ENCODE measurements at regions not wholly inside any gene's neighbourhood (a gene's known extent, or its start where the extent isn't known, plus 50 kb on each side); places are given as distances from the start of the nearest gene placed in this dataset.
A peak's percentile ranks its signal among the peaks of the same experiment; 100 is the strongest.

GRCh38 chr4:184329659-184330400 is 112.2 kb upstream of the ENPP6 start:
- Histone ChIP-seq H3K27ac (ENCODE audit: low read depth, low read length, poor library complexity, severe bottlenecking) (peak overlapping the region; percentile 92), H3K9me3 (ENCODE audit: low read length) (no peaks in the 10 kb centered on the region), H3F3A (ENCODE audit: insufficient read depth, low read length) (no peaks in the 10 kb centered on the region; the same call in 1 of the 2 replicates), H3K4me2 (ENCODE audit: low read length) (peak overlapping the region; percentile 0; the same call in 1 of the 2 replicates), H3K4me3 (ENCODE audit: low read depth, low read length, poor library complexity, severe bottlenecking) (no peak overlapping the region), H3K4me1 (ENCODE audit: insufficient read depth, low read length, severe bottlenecking) (peaks cover 65% of the 10 kb centered on the region), H4K20me1 (ENCODE audit: insufficient read depth, low read length) (no peaks in the 10 kb centered on the region), H3K79me2 (ENCODE audit: insufficient read depth, low read length) (no peaks in the 10 kb centered on the region), H2AFZ (ENCODE audit: low read length) (no peak overlapping the region), H3K36me3 (ENCODE audit: insufficient read depth, low read length) (no peaks in the 10 kb centered on the region), H3K9ac (ENCODE audit: low read length) (peak overlapping the region; percentile 0; the same call in 1 of the 2 replicates), H3K27me3 (ENCODE audit: insufficient read depth, low read length) (no peaks in the 10 kb centered on the region), H3K9me2 (ENCODE audit: low read depth, low read length) (no peaks in the 10 kb centered on the region)
- TF ChIP-seq CTCF (IDR thresholded peaks at IDR 0.05; ENCODE audit: low read length) (no peak), EZH2 (IDR thresholded peaks at IDR 0.05; ENCODE audit: borderline replicate concordance, low read length) (no peak)

GRCh38 chr4:184329235-184329634 is 111.6 kb upstream of the ENPP6 start:
- H2AFZ ChIP-seq (ENCODE audit: low read length): no peak overlapping the region
- peak overlapping the region; percentile 92 for H3K27ac ChIP-seq (ENCODE audit: low read depth, low read length, poor library complexity, severe bottlenecking)
- H3K4me2 ChIP-seq (ENCODE audit: low read length): peak overlapping the region; percentile 0; the same call in 1 of the 2 replicates
- no peaks in the 10 kb centered on the region for H3K27me3 ChIP-seq (ENCODE audit: insufficient read depth, low read length)
- peaks cover 65% of the 10 kb centered on the region for H3K4me1 ChIP-seq (ENCODE audit: insufficient read depth, low read length, severe bottlenecking)
- H3K79me2 ChIP-seq (ENCODE audit: insufficient read depth, low read length): no peaks in the 10 kb centered on the region
- no peaks in the 10 kb centered on the region for H3K9me3 ChIP-seq (ENCODE audit: low read length)
- no peaks in the 10 kb centered on the region for H4K20me1 ChIP-seq (ENCODE audit: insufficient read depth, low read length)
- TF ChIP-seq EZH2 (IDR thresholded peaks at IDR 0.05; ENCODE audit: borderline replicate concordance, low read length): no peak
- TF ChIP-seq CTCF (IDR thresholded peaks at IDR 0.05; ENCODE audit: low read length): no peak
- no peak overlapping the region for H3K4me3 ChIP-seq (ENCODE audit: low read depth, low read length, poor library complexity, severe bottlenecking)
- H3K9me2 ChIP-seq (ENCODE audit: low read depth, low read length): no peaks in the 10 kb centered on the region
- H3K36me3 ChIP-seq (ENCODE audit: insufficient read depth, low read length): no peaks in the 10 kb centered on the region
- peak overlapping the region; percentile 0; the same call in 1 of the 2 replicates for H3K9ac ChIP-seq (ENCODE audit: low read length)
- H3F3A ChIP-seq (ENCODE audit: insufficient read depth, low read length): no peaks in the 10 kb centered on the region; the same call in 1 of the 2 replicates

- Histone ChIP-seq H3K4me1 (ENCODE audit: insufficient read depth, low read length, severe bottlenecking) (peaks cover 63% of the 10 kb centered on the region), H4K20me1 (ENCODE audit: insufficient read depth, low read length) (no peaks in the 10 kb centered on the region), H3F3A (ENCODE audit: insufficient read depth, low read length) (no peaks in the 10 kb centered on the region; the same call in 1 of the 2 replicates), H3K9me3 (ENCODE audit: low read length) (no peaks in the 10 kb centered on the region), H3K4me3 (ENCODE audit: low read depth, low read length, poor library complexity, severe bottlenecking) (no peak overlapping the region), H2AFZ (ENCODE audit: low read length) (no peak overlapping the region), H3K27me3 (ENCODE audit: insufficient read depth, low read length) (no peaks in the 10 kb centered on the region), H3K27ac (ENCODE audit: low read depth, low read length, poor library complexity, severe bottlenecking) (peak overlapping the region; percentile 92), H3K79me2 (ENCODE audit: insufficient read depth, low read length) (no peaks in the 10 kb centered on the region), H3K4me2 (ENCODE audit: low read length) (peak overlapping the region; percentile 48), H3K9ac (ENCODE audit: low read length) (peak overlapping the region; percentile 43; the same call in 1 of the 2 replicates), H3K9me2 (ENCODE audit: low read depth, low read length) (no peaks in the 10 kb centered on the region), H3K36me3 (ENCODE audit: insufficient read depth, low read length) (no peaks in the 10 kb centered on the region)
- TF ChIP-seq CTCF (IDR thresholded peaks at IDR 0.05; ENCODE audit: low read length): no peak
- no peak for TF ChIP-seq EZH2 (IDR thresholded peaks at IDR 0.05; ENCODE audit: borderline replicate concordance, low read length)
Observed at GRCh38 chr4:184328022-184328736, 110.5 kb upstream of the ENPP6 start.
